ENCODE measurements at regions not wholly inside any gene's neighbourhood (a gene's known extent, or its start where the extent isn't known, plus 50 kb on each side); places are given as distances from the start of the nearest gene placed in this dataset.

DNA sequence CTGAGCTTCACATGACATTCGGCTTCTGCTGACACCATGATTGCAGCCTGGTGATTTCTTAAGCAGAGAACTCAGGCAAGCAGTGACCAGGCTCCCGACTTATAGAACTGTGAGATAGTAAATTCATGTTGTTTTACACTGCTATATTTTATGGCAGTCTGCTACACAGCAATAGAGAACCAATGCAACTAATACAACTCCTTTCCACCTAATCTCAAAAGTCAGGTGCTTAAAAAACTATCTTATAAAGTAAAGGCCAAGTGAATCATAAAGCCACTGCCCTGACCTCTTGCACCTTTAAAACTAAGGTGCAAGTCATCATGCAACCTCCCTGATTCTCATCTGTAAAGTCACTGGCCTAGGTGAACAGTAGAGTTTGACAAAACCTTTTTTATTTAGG is 95.3 kb upstream of the GLS start:
- FAIRE-seq = no peak

- no peak for FAIRE-seq
Measured at GRCh38 chr2:190786404-190787166, 94.0 kb upstream of the GLS start.

GRCh38 chr2:190787743-190788235 is 92.8 kb upstream of the GLS start:
- FAIRE-seq = no peak

GRCh38 chr2:190789074-190790004 is 91.3 kb upstream of the GLS start:
- FAIRE-seq = no peak

- no peak for FAIRE-seq
Measured at GRCh38 chr2:190791347-190791975, 89.2 kb upstream of the GLS start.

DNA sequence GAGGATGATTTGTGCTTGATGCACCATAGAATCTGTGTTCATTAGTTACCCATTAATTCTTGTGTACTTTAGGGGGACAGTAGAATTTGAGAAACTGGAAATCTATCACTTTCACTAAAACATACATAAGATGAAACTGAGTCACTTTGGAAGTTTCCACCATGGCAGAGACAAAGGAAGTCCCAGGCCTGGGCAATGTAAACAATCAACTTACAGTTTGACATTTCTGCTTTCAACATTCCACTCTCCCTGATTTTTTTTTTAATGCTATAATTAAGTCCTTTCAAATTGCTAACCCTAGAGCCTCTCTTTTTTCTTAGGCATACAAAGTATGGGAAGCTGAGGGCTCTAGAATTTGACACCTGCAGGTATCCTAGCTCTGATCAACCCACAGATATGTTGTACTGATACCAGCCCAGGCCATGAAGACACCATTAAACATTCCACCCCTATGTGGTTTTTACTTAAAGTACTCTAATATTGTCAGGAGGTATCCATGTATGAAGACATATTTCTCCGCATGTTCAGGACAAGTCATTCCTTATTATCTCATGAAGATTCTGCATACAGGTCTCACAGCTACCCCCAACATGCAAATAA is 88.5 kb upstream of the GLS start:
- FAIRE-seq = no peak

DNA sequence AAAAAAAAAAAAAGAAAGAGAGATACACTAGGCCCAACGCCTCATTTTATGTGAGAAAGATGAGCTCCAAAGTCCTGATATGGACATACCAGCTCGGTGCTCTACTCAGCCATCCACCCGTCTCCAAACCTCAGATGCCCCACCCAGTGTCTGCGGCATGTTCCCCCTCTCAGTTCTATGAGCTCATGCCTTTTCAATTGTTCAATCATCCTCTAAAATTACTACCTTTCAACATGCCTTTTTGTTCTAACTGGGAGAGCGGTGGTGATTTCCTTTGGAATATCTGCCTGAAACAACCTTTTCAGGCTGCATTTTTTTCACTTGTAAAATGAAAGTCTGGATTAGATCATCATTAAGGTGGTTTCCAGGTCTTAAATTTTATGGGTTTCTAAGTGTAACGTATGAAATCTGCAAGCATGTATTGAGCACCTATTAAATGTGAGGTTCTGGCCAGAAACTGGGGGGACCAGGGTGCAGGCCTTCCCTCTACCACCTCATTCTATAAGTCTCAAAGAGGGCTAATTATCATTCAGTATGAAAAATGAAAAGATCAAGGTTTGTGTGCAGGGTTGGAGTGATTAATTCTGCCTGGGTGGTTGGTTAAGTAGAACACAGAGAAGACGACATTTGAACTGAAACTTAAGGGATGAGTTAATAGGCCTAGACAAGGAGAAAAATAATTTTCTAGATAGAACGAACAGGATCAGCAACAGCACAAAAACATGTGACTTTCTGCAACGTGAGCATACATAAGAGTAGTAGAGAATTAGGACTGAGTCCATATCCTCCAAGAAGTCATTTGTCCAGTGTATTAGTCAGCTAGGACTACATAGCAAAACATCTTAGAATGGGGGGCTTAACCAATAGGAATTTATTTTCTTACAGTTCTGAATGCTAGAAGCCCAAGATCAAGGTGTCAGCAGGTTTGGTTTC is 87.4 kb upstream of the GLS start:
- no peak for FAIRE-seq

- FAIRE-seq = no peak
Measured at GRCh38 chr2:190794377-190794776, 86.2 kb upstream of the GLS start.

- no peak for FAIRE-seq
Measured at GRCh38 chr2:190794790-190795189, 85.8 kb upstream of the GLS start.

DNA sequence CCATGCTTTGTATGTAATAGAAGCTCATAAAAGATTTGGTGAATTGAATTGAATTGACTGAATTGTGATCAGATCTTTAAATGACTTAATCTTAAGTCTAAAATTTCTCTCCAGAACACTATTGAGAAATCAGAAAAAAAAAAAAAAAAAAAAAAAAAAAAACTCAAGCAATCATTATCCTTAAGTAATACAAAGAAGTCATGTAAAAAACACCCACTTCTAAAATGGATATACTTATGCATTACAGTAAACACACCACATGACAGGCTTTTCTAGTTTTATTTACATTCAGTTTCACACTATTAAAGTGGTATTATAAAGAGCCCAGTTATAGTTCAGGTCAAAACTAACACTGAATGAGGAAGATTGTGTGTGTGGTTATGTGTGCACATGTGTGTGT is 84.9 kb upstream of the GLS start:
- FAIRE-seq = no peak

- no peak for FAIRE-seq
Measured at GRCh38 chr2:190799999-190800398, 80.6 kb upstream of the GLS start.

DNA sequence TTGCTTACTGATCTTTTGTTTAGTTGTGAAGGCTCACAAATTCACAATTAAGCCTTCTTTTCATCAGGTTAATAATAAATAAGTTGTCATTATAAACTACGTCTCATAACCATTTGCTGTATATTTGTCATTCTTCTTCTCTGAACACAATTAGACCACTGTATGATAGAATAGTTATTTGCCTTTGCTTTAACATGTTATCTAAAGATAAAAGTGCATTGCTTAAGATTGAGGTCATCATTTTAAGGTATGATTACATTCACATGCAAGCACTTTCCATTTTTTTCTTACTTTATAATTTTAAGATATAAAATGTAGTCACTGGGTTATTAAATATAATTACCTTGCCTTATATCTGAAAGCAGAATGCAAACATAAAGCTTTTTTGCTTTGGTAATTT is 80.1 kb upstream of the GLS start:
- FAIRE-seq = no peak

DNA sequence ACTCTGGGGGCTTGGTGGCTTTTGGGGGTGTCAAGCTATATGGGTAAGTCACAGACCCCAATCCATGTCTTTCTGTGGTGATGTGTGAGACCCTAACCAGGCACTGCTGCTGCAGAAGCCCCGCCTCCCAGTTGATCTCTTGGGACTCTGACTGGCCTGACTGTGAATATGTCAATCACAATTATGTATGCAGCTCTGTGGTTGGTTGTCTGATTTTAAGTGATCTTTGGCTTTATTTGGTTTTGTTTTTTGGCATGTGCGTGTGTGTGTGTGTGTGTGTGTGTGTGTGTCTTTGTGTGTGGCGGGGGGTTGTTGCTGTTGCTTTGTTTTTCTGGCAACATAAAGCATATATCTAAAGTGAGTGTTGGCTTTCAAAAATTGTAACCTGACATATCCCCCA is 78.5 kb upstream of the GLS start:
- FAIRE-seq = no peak

- no peak for FAIRE-seq
Measured at GRCh38 chr2:190802626-190803209, 77.9 kb upstream of the GLS start.

- FAIRE-seq = peak; percentile 75
Measured at GRCh38 chr2:190804182-190804795, 76.3 kb upstream of the GLS start.

- no peak for FAIRE-seq
Measured at GRCh38 chr2:190805126-190805525, 75.5 kb upstream of the GLS start.

GRCh38 chr2:190805843-190806242 is 74.8 kb upstream of the GLS start:
- no peak for FAIRE-seq

DNA sequence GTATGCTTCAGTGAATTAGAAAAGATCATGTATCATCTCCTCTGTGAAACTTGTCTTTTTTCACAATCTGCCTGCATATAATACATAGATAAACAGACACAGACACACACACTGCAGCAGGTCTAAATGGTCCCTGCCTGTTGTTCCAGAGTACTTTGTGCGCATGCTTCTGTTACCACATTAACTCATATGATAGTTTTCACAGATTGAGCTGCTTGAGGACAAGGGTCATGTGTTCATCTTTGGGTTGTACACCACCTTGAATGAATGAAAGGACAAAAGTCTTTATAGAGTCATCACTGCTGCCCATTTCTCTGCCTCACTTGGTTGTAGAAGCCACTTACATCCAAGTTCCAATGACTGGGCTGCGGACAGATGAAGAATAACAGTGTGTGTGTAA is 72.7 kb upstream of the GLS start:
- FAIRE-seq = no peak

DNA sequence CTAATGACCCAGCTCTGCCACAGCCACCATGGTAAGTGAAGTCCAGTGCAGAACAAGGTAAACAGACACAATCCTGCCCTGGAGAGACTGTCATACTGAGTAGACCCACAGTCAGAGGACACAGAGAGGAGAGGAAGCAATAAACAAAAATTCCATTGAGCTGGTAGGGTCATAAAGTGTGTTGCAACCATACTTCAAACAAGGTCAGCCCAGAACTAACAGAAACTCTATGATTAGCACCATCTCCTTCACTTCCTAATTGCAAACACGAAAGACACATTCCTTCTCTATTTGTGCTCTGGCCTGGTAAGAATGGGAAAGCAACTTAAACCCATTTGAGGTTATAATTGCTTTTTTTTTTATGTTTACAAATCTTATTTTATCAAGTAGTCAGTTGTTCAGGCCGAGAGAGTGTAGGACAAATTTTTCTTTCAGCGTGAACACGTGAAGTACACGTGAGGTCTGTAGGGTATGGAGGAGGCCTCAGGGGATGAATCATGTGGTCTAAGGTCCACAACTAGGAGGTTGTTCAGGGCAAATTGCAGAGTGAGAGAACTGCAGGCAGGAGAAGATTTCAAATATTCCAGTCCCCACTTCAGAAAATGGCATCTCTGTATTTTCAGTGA is 71.4 kb upstream of the GLS start:
- FAIRE-seq = no peak

GRCh38 chr2:190809876-190810525 is 70.6 kb upstream of the GLS start:
- no peak for FAIRE-seq

All from TTC549 (cell line).